ENCODE measurements at regions not wholly inside any gene's neighbourhood (a gene's known extent, or its start where the extent isn't known, plus 50 kb on each side); places are given as distances from the start of the nearest gene placed in this dataset.

GRCh38 chr1:79129914-79130313, 123.4 kb upstream of the ADGRL4 start:
- TF ChIP-seq CTCF (IDR thresholded peaks at IDR 0.05) = no peak
- no peak for TF ChIP-seq POLR2A (IDR thresholded peaks at IDR 0.05; ENCODE audit: low read depth)
- no peak for TF ChIP-seq POLR2AphosphoS5 (IDR thresholded peaks at IDR 0.05)
- TF ChIP-seq EP300 (IDR thresholded peaks at IDR 0.05) = no peak
